Activated T-helper 2 cell treated with anti-CD3 and anti-CD28 coated beads, Interferon-gamma antibody, Interleukin-2, Interleukin-4, amounts not matched to agents 10 μg/mL and 5 μg/mL and 100 μg/mL, durations not matched to agents 14 hours and 24 hours and 36 hours (primary cell): ENCODE measurements at regions not wholly inside any gene's neighbourhood (a gene's known extent, or its start where the extent isn't known, plus 50 kb on each side); places are given as distances from the start of the nearest gene placed in this dataset.

ENCODE experiments used
- DNase-seq: peaks from one replicate; pipeline ENCODE4 v3.0.0; 2021; ENCODE audit warnings: low spot score
- H3K27ac Mint-ChIP-seq: one replicate; pipeline ENCODE4 v1.8.0; 2021; ENCODE audit warnings: mixed read lengths
- H3K27me3 Mint-ChIP-seq: one replicate; pipeline ENCODE4 v1.8.0; 2021; ENCODE audit warnings: low read depth, mixed read lengths
- H3K36me3 Mint-ChIP-seq: one replicate; pipeline ENCODE4 v1.8.0; 2021; ENCODE audit warnings: low read depth, mixed read lengths
- H3K4me1 Mint-ChIP-seq: one replicate; pipeline ENCODE4 v1.8.0; 2021; ENCODE audit warnings: low read depth, mixed read lengths
- H3K4me3 Mint-ChIP-seq: one replicate; pipeline ENCODE4 v1.8.0; 2021; ENCODE audit warnings: low read depth, mild to moderate bottlenecking, moderate library complexity, mixed read lengths
- H3K9me3 Mint-ChIP-seq: one replicate; pipeline ENCODE4 v1.8.0; 2021; ENCODE audit warnings: mixed read lengths
- intact Hi-C: fragments of 100-400 bp; cut with micrococcal nuclease; formaldehyde crosslinking; loops from one replicate; pipeline ENCODE4 v1.15.1; 2023

- intact Hi-C loops: loop anchor here (2.0 to 10.0 kb wide), 3 partner anchors 171 to 520 kb away; no protein-coding TSS in a partner anchor
- H3K9me3 Mint-ChIP-seq: no peaks in the 10 kb centered on the region
- peaks cover 12% of the 10 kb centered on the region for H3K27me3 Mint-ChIP-seq
- H3K4me1 Mint-ChIP-seq: peaks cover 14% of the 10 kb centered on the region
- H3K4me3 Mint-ChIP-seq: no peak overlapping the region
- H3K27ac Mint-ChIP-seq: peak overlapping the region; percentile 23
- H3K36me3 Mint-ChIP-seq: no peaks in the 10 kb centered on the region
- no peak for DNase-seq
These were observed 168.1 kb upstream of the NCK2 start for GRCh38 chr2:105576440-105577241.

- Mint-ChIP-seq H3K27ac (no peak overlapping the region), H3K4me3 (no peak overlapping the region), H3K27me3 (peaks cover 17% of the 10 kb centered on the region), H3K36me3 (no peaks in the 10 kb centered on the region), H3K4me1 (peaks cover 14% of the 10 kb centered on the region), H3K9me3 (no peaks in the 10 kb centered on the region)
- no peak for DNase-seq
- intact Hi-C loops: loop anchor here (2.0 to 10.0 kb wide), 3 partner anchors 171 to 521 kb away; no protein-coding TSS in a partner anchor
These were observed 168.7 kb upstream of the NCK2 start for GRCh38 chr2:105576050-105576439.

GRCh38 chr2:105575499-105576025 is 169.2 kb upstream of the NCK2 start:
- no peak overlapping the region for H3K4me3 Mint-ChIP-seq
- peaks cover 14% of the 10 kb centered on the region for H3K4me1 Mint-ChIP-seq
- no peaks in the 10 kb centered on the region for H3K36me3 Mint-ChIP-seq
- intact Hi-C loops: loop anchor here (2.0 to 10.0 kb wide), 3 partner anchors 172 to 521 kb away; no protein-coding TSS in a partner anchor
- no peak overlapping the region for H3K27ac Mint-ChIP-seq
- no peak for DNase-seq
- H3K27me3 Mint-ChIP-seq: peaks cover 19% of the 10 kb centered on the region
- H3K9me3 Mint-ChIP-seq: no peaks in the 10 kb centered on the region

GRCh38 chr2:105574796-105575344 is 169.8 kb upstream of the NCK2 start:
- H3K27me3 Mint-ChIP-seq: peaks cover 25% of the 10 kb centered on the region
- H3K27ac Mint-ChIP-seq: no peak overlapping the region
- DNase-seq: no peak
- H3K9me3 Mint-ChIP-seq: no peaks in the 10 kb centered on the region
- no peaks in the 10 kb centered on the region for H3K36me3 Mint-ChIP-seq
- no peak overlapping the region for H3K4me3 Mint-ChIP-seq
- peaks cover 14% of the 10 kb centered on the region for H3K4me1 Mint-ChIP-seq
- intact Hi-C loops: loop anchor here (5.0 to 10.0 kb wide), 2 partner anchors 172 to 210 kb away; no protein-coding TSS in a partner anchor

GRCh38 chr2:105573910-105574655 is 170.6 kb upstream of the NCK2 start:
- no peaks in the 10 kb centered on the region for H3K9me3 Mint-ChIP-seq
- intact Hi-C loops: loop anchor here (10.0 kb wide), 1 partner anchor 211 kb away; no protein-coding TSS in a partner anchor
- no peak overlapping the region for H3K27ac Mint-ChIP-seq
- peaks cover 14% of the 10 kb centered on the region for H3K4me1 Mint-ChIP-seq
- H3K27me3 Mint-ChIP-seq: peaks cover 26% of the 10 kb centered on the region
- H3K36me3 Mint-ChIP-seq: no peaks in the 10 kb centered on the region
- DNase-seq: no peak
- H3K4me3 Mint-ChIP-seq: no peak overlapping the region

GRCh38 chr2:105573490-105573889 is 171.2 kb upstream of the NCK2 start:
- no peak for DNase-seq
- no peaks in the 10 kb centered on the region for H3K36me3 Mint-ChIP-seq
- H3K4me1 Mint-ChIP-seq: peaks cover 14% of the 10 kb centered on the region
- H3K9me3 Mint-ChIP-seq: no peaks in the 10 kb centered on the region
- intact Hi-C loops: loop anchor here (10.0 kb wide), 1 partner anchor 211 kb away; no protein-coding TSS in a partner anchor
- H3K27ac Mint-ChIP-seq: no peak overlapping the region
- peaks cover 26% of the 10 kb centered on the region for H3K27me3 Mint-ChIP-seq
- H3K4me3 Mint-ChIP-seq: no peak overlapping the region

- H3K4me3 Mint-ChIP-seq: no peak overlapping the region
- intact Hi-C loops: loop anchor here (10.0 kb wide), 1 partner anchor 213 kb away; no protein-coding TSS in a partner anchor
- DNase-seq: no peak
- H3K27me3 Mint-ChIP-seq: peaks cover 35% of the 10 kb centered on the region
- peaks cover 9% of the 10 kb centered on the region for H3K4me1 Mint-ChIP-seq
- H3K9me3 Mint-ChIP-seq: no peaks in the 10 kb centered on the region
- no peaks in the 10 kb centered on the region for H3K36me3 Mint-ChIP-seq
- no peak overlapping the region for H3K27ac Mint-ChIP-seq
These were observed 172.7 kb upstream of the FHL2 start for GRCh38 chr2:105571445-105571987.

GRCh38 chr2:105570757-105571156 is 171.9 kb upstream of the FHL2 start:
- Mint-ChIP-seq H3K4me1 (peaks cover 5% of the 10 kb centered on the region), H3K27ac (no peak overlapping the region), H3K9me3 (no peaks in the 10 kb centered on the region), H3K36me3 (no peaks in the 10 kb centered on the region), H3K4me3 (no peak overlapping the region), H3K27me3 (peaks cover 35% of the 10 kb centered on the region)
- intact Hi-C loops: loop anchor here (10.0 kb wide), 1 partner anchor 214 kb away; no protein-coding TSS in a partner anchor
- no peak for DNase-seq

- Mint-ChIP-seq H3K27me3 (peaks cover 33% of the 10 kb centered on the region), H3K36me3 (no peaks in the 10 kb centered on the region), H3K4me3 (no peak overlapping the region), H3K4me1 (peaks cover 3% of the 10 kb centered on the region), H3K9me3 (no peaks in the 10 kb centered on the region), H3K27ac (no peak overlapping the region)
- intact Hi-C loops: loop anchor here (10.0 kb wide), 1 partner anchor 214 kb away; no protein-coding TSS in a partner anchor
- DNase-seq: no peak
These were observed 171.5 kb upstream of the FHL2 start for GRCh38 chr2:105570326-105570725.

- no peak for DNase-seq
- intact Hi-C loops: loop anchor here (10.0 kb wide), 1 partner anchor 215 kb away; no protein-coding TSS in a partner anchor
- H3K9me3 Mint-ChIP-seq: no peaks in the 10 kb centered on the region
- peaks cover 29% of the 10 kb centered on the region for H3K27me3 Mint-ChIP-seq
- no peaks in the 10 kb centered on the region for H3K4me1 Mint-ChIP-seq
- no peaks in the 10 kb centered on the region for H3K36me3 Mint-ChIP-seq
- no peak overlapping the region for H3K4me3 Mint-ChIP-seq
- H3K27ac Mint-ChIP-seq: no peak overlapping the region
These were observed 170.8 kb upstream of the FHL2 start for GRCh38 chr2:105569606-105570005.

GRCh38 chr2:105567996-105568494 is 169.2 kb upstream of the FHL2 start:
- Mint-ChIP-seq H3K36me3 (no peaks in the 10 kb centered on the region), H3K27ac (no peak overlapping the region), H3K4me1 (no peaks in the 10 kb centered on the region), H3K9me3 (no peaks in the 10 kb centered on the region), H3K27me3 (peaks cover 26% of the 10 kb centered on the region), H3K4me3 (no peak overlapping the region)
- intact Hi-C loops: no loop called here
- DNase-seq: no peak
